ENCODE measurements at regions not wholly inside any gene's neighbourhood (a gene's known extent, or its start where the extent isn't known, plus 50 kb on each side); places are given as distances from the start of the nearest gene placed in this dataset.
"Not testable (repeated sequence)": the region's sequence is repeated elsewhere in the genome, so short reads cannot be mapped to it uniquely, and the experiment has no call there.

GRCh38 chr1:163472651-163473248, 151.0 kb downstream of the NUF2 start:
- no peak for DNase-seq (ENCODE audit: low spot score)

DNA sequence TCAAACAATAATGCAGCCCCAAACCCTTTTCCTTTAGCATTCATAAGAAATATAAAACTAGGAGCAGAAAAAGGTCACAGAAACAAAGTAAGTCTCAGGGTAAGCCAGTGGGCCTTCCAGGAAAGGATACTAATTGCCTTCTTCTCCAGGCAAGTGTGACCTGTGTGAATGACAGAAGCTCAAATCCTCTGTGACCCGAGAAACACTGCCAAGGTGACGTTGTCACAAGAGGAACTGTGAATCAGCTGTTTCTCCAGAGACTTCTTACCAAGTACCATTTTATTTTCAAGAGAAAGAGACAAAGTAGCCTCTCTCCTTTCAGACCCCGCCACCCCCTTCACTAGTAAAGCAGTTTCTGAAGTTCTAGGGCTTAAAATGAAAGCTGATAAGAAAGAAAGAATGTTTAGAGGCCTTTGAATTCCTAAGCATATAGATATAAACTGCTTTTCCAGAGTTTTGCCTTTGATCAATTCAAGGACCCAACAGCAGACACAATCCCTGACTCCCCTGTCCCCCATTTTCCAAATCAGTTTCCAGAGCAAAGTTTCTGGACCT, 155.6 kb downstream of the NUF2 start:
- no peak for DNase-seq (ENCODE audit: low spot score)

DNA sequence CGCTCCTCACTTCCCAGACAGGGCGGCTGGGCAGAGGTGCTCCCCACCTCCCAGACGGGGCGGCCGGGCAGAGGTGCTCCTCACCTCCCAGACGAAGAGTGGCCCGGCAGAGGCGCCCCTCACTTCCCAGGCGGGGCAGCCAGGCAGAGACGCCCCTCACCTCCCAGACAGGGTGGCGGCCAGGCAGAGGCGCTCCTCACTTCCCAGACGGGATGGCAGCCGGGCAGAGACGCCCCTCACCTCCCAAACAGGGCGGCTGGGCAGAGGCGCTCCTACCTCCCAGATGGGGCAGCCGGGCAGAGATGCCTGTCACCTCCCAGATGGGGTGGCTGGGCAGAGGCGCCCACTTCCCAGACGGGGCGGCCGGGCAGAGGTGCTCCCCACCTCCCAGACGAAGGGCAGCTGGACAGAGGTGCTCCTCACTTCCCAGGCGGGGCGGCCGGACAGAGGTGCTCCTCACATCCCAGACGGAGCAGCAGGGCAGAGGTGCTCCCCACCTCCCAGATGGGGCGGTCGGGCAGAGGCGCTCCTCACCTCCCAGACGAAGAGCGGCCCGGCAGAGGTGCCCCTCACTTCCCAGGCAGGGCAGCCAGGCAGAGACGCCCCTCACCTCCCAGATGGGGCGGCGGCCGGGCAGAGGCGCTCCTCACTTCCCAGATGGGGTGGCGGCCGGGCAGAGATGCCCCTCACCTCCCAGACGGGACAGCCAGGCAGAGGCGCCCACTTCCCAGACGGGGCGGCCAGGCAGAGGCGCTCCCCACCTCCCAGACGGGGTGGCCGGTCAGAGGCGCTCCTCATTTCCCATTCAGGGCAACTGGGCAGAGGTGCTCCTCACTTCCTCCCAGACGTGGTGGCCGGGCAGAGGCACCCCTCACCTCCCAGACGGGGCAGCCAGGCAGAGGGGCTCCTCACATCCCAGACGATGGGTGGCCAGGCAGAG, 176.9 kb downstream of the NUF2 start:
- DNase-seq (ENCODE audit: low spot score) = not testable (repeated sequence)

DNA sequence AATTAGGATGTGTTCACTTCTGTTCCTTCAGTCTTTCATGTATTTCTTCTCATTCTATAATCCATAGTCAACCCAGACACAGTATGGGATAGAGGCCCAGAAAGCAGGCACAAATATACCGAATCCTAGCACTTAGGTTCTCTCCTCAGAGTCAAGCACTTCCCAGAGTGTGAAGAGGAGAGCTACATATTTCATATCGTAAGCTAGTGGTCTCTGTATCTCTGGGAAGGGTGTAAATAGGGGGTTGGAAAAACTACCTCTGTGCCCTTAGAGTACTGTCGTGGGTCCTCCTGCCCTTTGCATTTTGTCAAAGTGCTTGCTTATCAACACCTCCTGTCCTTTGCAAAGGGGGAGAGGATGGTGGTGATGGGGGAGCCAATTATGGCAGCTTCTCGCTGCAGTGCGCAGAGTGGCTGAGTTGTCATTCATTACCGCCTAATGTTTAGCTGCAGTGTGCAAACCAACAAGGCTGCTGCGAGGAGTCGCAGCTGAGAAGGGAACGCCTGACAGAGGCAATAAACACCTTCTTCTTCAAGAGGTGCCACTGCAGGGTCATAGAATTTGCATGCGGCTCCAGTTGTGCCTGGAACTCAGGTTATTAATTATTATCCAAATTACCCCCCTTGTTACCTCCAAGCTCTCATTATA, 182.7 kb downstream of the NUF2 start:
- no peak for DNase-seq (ENCODE audit: low spot score)

GRCh38 chr1:163509114-163509513, 187.4 kb downstream of the NUF2 start:
- DNase-seq (ENCODE audit: low spot score) = no peak

GRCh38 chr1:163512349-163512989, 190.7 kb downstream of the NUF2 start:
- no peak for DNase-seq (ENCODE audit: low spot score)

GRCh38 chr1:163523375-163524029, 201.7 kb downstream of the NUF2 start:
- DNase-seq (ENCODE audit: low spot score) = no peak

DNA sequence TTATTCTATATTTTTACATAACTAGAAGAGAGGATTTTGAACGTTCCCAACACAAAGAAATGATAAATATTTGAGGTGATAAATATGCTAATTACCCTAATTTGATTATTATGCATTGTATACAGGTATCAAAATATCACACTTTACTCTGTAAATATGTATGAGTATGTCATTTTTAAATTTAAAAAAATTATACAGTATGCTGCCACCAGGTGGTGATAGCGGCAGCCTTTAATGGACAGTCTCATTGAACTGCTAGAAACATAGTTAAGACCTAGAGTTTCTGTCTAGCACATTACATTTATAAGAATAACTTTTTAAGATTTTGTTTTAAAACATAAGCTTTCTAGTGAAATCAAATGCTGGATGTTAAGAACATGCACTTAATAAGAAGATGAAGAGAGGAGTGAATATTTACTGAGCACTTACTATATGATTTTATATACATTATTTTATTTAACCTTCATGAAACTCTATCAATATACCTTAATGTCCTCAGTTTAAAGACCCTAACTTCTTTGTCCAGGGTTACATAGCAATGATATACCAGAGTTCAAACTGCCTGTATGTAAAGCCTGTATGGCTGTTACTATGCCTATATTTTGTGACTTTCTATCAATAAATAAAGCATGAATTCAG, 207.1 kb downstream of the NUF2 start:
- peak; percentile 46 for DNase-seq (ENCODE audit: low spot score)

GRCh38 chr1:163531345-163531744, 209.6 kb downstream of the NUF2 start:
- DNase-seq (ENCODE audit: low spot score) = no peak

DNA sequence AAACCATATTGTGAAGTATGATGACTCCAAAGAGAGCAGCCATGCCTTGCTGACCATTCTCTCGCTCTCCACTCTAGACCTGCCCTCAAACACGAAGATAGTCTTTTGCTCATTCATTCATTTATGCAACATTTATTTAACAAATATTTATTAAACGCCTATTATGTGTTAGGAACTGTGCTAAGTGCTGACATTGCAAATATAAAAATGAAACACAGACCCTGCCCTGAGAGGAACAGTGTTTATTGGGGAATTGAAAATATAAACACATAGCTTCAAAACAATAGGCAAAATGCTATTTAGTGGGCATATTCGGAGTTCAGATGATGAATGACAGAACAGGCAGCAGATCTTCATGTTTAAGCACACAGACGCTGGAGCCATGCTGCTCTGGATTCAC, 213.6 kb downstream of the NUF2 start:
- DNase-seq (ENCODE audit: low spot score) = no peak

GRCh38 chr1:163535807-163536206, 214.1 kb downstream of the NUF2 start:
- peak; percentile 42 for DNase-seq (ENCODE audit: low spot score)

- DNase-seq (ENCODE audit: low spot score) = no peak
Observed at GRCh38 chr1:163537809-163538208, 216.1 kb downstream of the NUF2 start.

GRCh38 chr1:163538667-163539066, 216.9 kb downstream of the NUF2 start:
- no peak for DNase-seq (ENCODE audit: low spot score)

GRCh38 chr1:163540727-163541126, 219.0 kb downstream of the NUF2 start:
- no peak for DNase-seq (ENCODE audit: low spot score)

- DNase-seq (ENCODE audit: low spot score) = no peak
Observed at GRCh38 chr1:163544441-163544840, 222.7 kb downstream of the NUF2 start.

- no peak for DNase-seq (ENCODE audit: low spot score)
Observed at GRCh38 chr1:163558162-163558561, 236.4 kb downstream of the NUF2 start.

DNA sequence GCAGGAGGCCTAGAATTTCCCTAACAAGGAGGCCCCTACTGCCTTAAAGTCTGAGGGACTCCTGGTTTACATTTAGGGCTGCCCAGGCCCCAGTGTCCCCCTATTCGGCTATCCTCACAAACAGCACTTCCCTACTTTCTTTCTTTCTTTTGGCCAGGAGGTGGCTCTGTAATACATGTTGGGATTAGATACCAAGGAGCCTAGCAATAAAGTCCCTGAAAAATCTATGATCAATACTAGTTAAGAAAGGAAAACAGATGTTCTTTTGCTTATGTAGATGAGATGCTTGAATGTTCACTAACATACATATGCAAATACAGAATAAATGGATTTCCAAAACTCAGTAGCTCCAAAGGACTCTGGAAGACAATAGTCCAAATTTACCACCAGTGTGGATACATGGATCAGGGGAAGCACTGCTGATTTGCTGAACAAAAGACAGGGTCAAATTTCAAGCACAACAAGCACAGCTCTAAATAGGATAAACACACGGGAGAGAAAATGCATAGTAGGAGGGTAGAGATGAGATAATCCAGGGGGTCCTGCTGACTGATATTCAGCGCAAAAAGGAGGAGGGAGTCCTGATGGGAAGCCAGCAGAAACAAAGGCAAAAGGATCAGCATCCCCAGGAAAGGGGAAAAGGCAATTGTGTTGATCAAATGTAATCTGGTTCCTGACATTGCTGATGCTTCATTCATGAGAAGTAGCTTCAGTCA, 240.0 kb downstream of the NUF2 start:
- peak; percentile 52 for DNase-seq (ENCODE audit: low spot score)

- no peak for DNase-seq (ENCODE audit: low spot score)
Observed at GRCh38 chr1:163562355-163562754, 240.6 kb downstream of the NUF2 start.

DNA sequence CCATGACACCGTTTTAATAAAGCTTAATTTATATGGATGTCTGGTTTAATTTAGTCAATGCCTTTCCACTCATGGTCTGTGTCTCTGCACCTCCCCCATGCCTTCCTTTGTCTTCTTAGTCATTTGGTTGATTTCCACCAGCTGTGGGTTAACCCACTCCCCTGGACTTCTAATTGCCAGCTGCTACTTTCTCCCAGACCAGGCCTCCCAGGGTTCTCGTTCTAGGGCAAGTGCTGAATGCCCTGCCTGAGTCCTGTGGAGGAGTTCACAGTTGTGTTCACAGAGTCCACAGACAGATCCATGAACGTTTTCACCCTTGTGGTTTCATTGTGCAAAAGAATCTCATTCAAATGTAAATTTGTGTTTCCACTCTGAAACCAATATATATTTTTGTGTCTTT, 243.4 kb downstream of the NUF2 start:
- no peak for DNase-seq (ENCODE audit: low spot score)

- DNase-seq (ENCODE audit: low spot score) = no peak
Observed at GRCh38 chr1:163570071-163570470, 248.3 kb downstream of the NUF2 start.
